GM20000 (cell line): ENCODE measurements at regions not wholly inside any gene's neighbourhood (a gene's known extent, or its start where the extent isn't known, plus 50 kb on each side); places are given as distances from the start of the nearest gene placed in this dataset.

Source experiments
- DNase-seq: peaks from one replicate; pipeline ENCODE4 v3.0.0; 2012; ENCODE audit warnings: low spot score
- TF ChIP-seq, protein P1 (sequence below): IDR thresholded peaks from 2 replicates; pipeline ENCODE4 v1.5.1; 2012; ENCODE audit warnings: mild to moderate bottlenecking, control low read depth; ENCODE audit errors: extremely low read depth, missing control alignments

DNA sequence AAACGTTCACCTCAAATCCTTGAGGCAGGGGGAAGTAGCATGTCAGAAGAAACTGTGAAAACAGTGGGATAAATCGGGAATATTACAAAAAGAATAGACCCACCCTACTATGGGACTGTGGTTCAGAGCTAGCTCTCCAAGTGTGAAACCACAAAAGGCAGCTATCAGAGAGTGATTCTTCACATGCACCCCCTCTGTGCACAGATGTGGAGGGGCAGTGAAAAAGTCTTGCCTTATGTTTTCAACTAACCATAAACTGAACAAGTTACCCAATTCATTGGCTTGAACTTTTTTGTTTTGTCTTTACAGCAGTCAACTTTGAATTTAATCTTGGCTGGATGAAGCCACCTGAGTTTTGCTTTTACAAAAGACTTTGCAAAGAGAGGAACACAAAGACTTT lies 98.8 kb upstream of the NR4A3 start:
- TF ChIP-seq, protein P1, sequence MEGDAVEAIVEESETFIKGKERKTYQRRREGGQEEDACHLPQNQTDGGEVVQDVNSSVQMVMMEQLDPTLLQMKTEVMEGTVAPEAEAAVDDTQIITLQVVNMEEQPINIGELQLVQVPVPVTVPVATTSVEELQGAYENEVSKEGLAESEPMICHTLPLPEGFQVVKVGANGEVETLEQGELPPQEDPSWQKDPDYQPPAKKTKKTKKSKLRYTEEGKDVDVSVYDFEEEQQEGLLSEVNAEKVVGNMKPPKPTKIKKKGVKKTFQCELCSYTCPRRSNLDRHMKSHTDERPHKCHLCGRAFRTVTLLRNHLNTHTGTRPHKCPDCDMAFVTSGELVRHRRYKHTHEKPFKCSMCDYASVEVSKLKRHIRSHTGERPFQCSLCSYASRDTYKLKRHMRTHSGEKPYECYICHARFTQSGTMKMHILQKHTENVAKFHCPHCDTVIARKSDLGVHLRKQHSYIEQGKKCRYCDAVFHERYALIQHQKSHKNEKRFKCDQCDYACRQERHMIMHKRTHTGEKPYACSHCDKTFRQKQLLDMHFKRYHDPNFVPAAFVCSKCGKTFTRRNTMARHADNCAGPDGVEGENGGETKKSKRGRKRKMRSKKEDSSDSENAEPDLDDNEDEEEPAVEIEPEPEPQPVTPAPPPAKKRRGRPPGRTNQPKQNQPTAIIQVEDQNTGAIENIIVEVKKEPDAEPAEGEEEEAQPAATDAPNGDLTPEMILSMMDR = no peak
- DNase-seq = no peak

DNA sequence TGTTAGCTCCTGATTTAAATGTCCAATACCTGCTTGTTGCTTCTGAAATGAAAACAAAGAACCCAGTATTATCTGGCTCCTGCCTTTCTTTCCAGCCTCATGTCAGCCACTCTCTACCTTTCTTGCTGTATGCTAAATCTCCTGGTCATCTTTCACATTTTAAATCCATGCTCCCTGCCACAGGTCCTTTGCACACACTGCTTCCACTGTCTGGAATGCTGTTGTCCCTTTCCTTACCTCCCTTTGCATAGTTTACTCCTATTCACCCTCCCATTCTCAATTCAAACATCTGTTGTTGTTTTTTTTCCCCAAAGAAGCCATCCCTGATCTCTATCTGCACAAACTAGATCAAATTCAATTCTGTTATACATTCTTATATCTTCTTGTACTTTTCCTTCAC lies 97.0 kb upstream of the NR4A3 start:
- no peak for DNase-seq
- TF ChIP-seq, protein P1 = no peak

DNA sequence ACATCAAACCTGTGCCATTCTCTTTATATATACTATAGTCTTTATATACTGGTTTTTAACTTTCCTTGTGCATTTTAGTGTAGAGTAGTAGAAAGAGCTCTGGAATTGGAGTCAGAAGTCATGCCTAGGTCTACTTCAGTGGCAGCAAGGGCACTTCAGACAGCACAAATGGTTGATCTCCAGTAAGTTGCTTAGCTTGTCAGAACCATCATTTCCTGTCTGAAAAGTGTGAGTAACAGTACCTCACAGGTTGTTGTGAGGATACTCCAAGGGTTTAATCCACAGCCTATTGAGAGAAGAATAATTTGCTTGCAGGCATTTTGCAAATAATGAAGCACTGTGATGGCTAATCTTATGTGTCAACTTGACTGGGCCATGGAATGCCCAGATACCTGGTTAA lies 95.8 kb upstream of the NR4A3 start:
- no peak for DNase-seq
- TF ChIP-seq, protein P1 = no peak

DNA sequence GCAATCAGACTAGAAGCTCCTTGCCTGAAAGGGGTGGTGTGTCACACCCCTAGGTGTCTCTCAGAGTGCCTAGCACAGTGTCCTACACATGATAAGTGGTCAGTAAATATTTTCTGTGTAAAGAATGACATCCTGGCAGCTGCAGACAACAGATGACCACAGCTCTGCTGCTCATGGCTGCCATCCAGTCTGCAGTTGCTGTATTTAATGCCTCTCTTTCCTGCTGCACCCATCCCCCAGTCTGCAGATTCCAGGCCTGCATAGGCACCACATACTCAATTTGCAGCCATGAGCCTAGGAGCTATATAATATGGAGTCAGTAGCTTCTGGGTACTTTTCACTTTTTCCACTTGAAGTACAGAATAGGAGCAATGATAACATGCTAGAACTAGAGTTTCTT lies 94.9 kb upstream of the NR4A3 start:
- DNase-seq = no peak
- TF ChIP-seq, protein P1 = no peak

DNA sequence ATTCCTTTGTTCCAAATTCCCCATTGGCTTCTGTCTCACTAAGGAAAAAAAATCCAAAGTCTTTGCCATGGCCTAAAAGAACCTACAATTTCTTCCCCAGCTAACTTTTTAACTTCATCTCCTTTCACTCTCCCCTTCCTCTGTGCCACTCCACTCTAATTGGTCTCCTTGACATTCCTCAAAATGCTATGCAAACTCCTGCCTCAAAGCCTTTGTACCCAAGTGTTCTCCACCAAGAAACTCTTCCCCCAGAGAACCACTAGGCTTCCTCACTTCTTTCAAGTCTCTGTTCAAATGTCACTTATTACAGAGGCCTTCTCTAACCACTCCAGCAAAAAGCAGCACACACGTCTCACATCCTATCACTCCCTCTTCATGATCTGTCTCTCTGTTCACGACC lies 91.6 kb upstream of the NR4A3 start:
- TF ChIP-seq, protein P1 = no peak
- no peak for DNase-seq

DNA sequence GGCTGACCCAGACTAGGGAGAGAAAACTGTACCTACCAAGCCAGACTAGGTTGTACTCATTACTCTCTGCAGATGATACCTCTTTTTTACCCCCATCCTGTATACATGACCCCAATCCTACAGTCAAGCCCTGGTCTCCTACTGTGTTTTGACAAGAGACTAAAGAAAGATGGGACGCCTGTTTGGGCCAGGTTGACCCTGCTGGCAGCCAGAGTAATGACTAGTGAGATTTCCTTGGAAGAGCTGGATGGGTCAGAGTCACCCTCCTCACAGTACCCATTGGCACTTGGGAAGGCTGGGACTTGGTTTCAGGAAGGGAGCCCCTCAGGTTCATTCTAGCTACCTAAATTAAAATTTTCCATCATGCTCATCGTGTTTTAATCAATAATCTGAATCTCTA lies 89.7 kb upstream of the NR4A3 start:
- no peak for DNase-seq

DNA sequence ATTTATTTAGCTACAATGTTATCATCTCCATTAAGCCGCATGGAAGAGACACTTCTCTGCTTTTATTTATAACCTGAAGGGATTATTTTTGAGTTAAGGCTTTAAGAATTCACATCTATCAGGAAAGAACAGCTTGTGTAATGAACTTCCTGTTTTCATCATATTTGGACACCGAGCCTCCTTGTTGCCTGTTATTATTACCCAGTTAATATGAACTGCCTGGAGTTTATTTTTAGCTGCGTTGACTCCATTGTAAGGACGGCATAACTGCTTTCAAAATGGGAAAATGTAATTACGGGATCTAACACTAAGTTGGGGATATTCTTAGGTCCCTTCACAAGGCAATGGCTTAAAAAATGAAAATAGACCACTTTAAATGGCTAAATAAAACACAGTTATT lies 89.0 kb upstream of the NR4A3 start:
- TF ChIP-seq, protein P1 = no peak
- no peak for DNase-seq

More for the DNA sequence above, 89.7 kb upstream of the NR4A3 start:
- TF ChIP-seq, protein P1 = no peak

DNA sequence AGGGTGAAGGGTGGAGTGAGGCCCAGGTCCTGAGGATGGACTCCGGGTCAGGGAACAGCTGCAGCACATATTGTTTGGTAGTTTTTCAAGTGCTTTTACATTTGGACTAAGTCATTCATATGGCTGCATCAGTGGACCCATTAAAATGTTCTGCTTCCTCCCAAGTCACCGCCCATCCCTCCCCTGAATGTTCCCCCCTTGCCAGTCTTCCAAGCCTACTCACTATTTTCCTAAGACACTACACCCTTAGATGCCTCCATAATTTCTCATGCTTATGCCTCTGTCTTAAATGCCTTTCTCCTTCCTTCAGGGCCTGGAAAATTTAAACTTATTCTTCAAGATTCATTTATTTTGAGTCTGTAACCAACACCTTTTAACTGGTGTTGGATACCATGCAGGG lies 86.6 kb upstream of the NR4A3 start:
- DNase-seq = no peak
- TF ChIP-seq, protein P1 = no peak
